HG02852 (cell line): ENCODE measurements at regions not wholly inside any gene's neighbourhood (a gene's known extent, or its start where the extent isn't known, plus 50 kb on each side); places are given as distances from the start of the nearest gene placed in this dataset.

Experiments
- ATAC-seq: cut with Tn5 transposase; IDR thresholded peaks from one replicate; pipeline ENCODE4 v1.9.1; 2021; ENCODE audit warnings: mild to moderate bottlenecking, moderate library complexity; ENCODE audit not compliant: unreplicated experiment

GRCh38 chr12:126607157-126607556 lies 1541.9 kb downstream of the AACS start:
- no peak for ATAC-seq

GRCh38 chr12:126607867-126608266 lies 1542.6 kb downstream of the AACS start:
- ATAC-seq = no peak

- ATAC-seq = no peak
Measured at GRCh38 chr12:126608607-126609175, 1543.5 kb downstream of the AACS start.

- ATAC-seq = no peak
Measured at GRCh38 chr12:126616441-126616840, 1551.2 kb downstream of the AACS start.

- ATAC-seq = no peak
Measured at GRCh38 chr12:126617312-126617711, 1552.1 kb downstream of the AACS start.

GRCh38 chr12:126627596-126627995 lies 1562.4 kb downstream of the AACS start:
- ATAC-seq = no peak

GRCh38 chr12:126636821-126637220 lies 1571.6 kb downstream of the AACS start:
- ATAC-seq = no peak

GRCh38 chr12:126644236-126645020 lies 1579.2 kb downstream of the AACS start:
- ATAC-seq = no peak

GRCh38 chr12:126648074-126648473 lies 1582.8 kb downstream of the AACS start:
- ATAC-seq = no peak

- no peak for ATAC-seq
Measured at GRCh38 chr12:126651133-126651532, 1585.9 kb downstream of the AACS start.

GRCh38 chr12:126663304-126664094 lies 1598.3 kb downstream of the AACS start:
- no peak for ATAC-seq

GRCh38 chr12:126667339-126667738 lies 1599.6 kb upstream of the TMEM132C start:
- ATAC-seq = no peak

- no peak for ATAC-seq
Measured at GRCh38 chr12:126668538-126668937, 1598.4 kb upstream of the TMEM132C start.

- no peak for ATAC-seq
Measured at GRCh38 chr12:126668961-126669360, 1598.0 kb upstream of the TMEM132C start.

- ATAC-seq = no peak
Measured at GRCh38 chr12:126676434-126676833, 1590.5 kb upstream of the TMEM132C start.

- no peak for ATAC-seq
Measured at GRCh38 chr12:126681676-126682075, 1585.3 kb upstream of the TMEM132C start.

GRCh38 chr12:126684703-126685102 lies 1582.3 kb upstream of the TMEM132C start:
- ATAC-seq = no peak

GRCh38 chr12:126685636-126686035 lies 1581.3 kb upstream of the TMEM132C start:
- no peak for ATAC-seq

GRCh38 chr12:126688556-126688955 lies 1578.4 kb upstream of the TMEM132C start:
- no peak for ATAC-seq

- no peak for ATAC-seq
Measured at GRCh38 chr12:126700096-126700495, 1566.9 kb upstream of the TMEM132C start.

- ATAC-seq = no peak
Measured at GRCh38 chr12:126704609-126705008, 1562.4 kb upstream of the TMEM132C start.

- no peak for ATAC-seq
Measured at GRCh38 chr12:126706300-126706699, 1560.7 kb upstream of the TMEM132C start.
